Right forelimb (tissue), 1 donor: ENCODE measurements at regions not wholly inside any gene's neighbourhood (a gene's known extent, or its start where the extent isn't known, plus 50 kb on each side); places are given as distances from the start of the nearest gene placed in this dataset.
"Not testable (repeated sequence)": the region's sequence is repeated elsewhere in the genome, so short reads cannot be mapped to it uniquely, and the experiment has no call there.

ENCODE experiments used
- DNase-seq: peaks from one replicate; pipeline ENCODE4 v3.0.0-alpha.2; 2018

- no peak for DNase-seq
Measured at GRCh38 chr12:24664161-24664880, 284.6 kb downstream of the BCAT1 start.

- peak; percentile 44 for DNase-seq
Measured at GRCh38 chr12:24661657-24662096, 287.2 kb downstream of the BCAT1 start.

- DNase-seq = no peak
Measured at GRCh38 chr12:24659016-24659415, 289.9 kb downstream of the BCAT1 start.

DNA sequence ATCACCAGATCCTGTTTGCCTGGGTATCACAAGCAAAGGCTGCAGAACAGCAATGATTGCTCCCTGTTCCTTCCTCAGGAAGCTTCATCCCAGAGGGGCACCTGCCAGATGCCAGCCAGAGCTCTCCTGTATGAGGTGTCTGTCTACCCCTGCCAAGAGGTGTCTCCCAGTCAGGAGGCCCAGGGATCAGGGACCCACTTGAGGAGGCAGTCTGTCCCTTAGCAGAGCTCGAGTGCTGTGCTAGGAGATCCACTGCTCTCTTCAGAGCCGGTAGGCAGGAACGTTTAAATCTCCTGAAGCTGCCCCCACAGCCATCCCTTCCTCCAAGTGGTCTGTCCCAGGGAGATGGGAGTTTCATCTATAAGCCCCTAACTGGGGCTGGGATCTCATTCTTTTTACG is 294.6 kb downstream of the BCAT1 start:
- not testable (repeated sequence) for DNase-seq

- DNase-seq = no peak
Measured at GRCh38 chr12:24649634-24650033, 299.3 kb downstream of the BCAT1 start.

DNA sequence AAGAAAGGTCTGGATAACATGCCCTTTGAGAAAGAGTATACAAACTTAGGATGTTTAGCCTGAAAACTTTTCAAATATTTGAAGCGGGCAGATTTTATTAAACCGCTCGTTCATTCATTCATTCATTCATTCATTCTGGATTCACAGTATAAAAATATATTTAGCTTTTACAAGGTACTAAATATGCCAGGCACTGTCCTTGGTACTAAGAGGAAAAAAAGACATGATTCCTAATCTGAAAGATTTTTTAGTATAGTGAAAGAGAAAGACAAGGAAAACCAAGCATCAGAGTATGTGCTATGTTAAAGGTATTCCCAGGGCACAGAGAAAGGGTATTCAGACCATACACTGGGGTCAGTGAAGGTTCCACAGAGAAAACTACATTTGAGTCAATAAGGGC is 299.7 kb downstream of the BCAT1 start:
- DNase-seq = no peak

- no peak for DNase-seq
Measured at GRCh38 chr12:24645254-24645653, 303.6 kb downstream of the BCAT1 start.

DNA sequence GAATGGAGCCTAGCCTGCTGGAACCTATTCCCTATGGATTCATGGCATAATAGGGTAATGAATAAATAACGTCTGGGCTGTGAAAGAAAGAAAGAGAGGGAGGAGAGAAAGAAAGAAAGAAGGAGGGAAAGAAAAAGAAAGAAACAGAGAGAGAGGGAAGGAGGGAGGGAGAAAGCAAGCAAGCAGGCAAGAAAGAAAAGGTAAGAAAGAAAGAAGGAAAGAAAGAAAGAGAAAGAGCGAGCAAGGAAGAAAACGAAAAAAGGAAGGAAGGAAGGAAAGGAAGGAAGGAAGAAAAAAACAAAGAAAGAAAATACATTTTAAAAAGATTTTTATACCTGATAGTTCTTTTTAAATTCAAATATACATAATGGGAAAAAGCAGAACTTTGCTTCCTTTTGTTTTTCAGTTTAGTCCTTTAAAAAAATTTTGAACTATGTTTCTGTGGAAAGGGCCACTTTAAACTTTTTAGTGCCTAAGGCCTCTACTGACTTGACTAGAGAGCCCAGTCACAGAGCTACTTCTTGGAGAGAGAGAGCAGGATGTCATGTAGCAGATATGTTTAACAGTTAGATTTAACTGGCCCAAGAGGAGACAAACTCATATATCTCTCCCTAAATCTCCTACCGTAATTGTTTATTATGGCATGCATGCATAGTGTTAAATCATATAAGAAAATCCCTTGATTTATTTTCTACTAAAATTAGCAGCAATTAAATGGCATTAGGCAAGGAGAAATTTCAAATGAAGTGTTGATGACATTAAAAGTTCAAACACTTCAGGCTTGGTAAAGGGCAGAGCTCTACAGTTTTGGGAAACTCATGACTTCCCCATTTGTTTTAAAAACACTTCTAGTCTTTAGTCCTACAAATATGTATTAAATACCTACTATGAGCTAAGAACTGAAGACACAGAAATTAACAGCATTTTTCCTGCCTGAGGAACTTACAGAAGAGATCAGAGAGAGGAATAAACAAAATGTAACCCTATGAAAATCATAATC is 305.5 kb downstream of the BCAT1 start:
- DNase-seq = no peak

GRCh38 chr12:24639641-24640040 is 309.3 kb downstream of the BCAT1 start:
- DNase-seq = no peak

GRCh38 chr12:24632466-24632865 is 316.4 kb downstream of the BCAT1 start:
- no peak for DNase-seq

DNA sequence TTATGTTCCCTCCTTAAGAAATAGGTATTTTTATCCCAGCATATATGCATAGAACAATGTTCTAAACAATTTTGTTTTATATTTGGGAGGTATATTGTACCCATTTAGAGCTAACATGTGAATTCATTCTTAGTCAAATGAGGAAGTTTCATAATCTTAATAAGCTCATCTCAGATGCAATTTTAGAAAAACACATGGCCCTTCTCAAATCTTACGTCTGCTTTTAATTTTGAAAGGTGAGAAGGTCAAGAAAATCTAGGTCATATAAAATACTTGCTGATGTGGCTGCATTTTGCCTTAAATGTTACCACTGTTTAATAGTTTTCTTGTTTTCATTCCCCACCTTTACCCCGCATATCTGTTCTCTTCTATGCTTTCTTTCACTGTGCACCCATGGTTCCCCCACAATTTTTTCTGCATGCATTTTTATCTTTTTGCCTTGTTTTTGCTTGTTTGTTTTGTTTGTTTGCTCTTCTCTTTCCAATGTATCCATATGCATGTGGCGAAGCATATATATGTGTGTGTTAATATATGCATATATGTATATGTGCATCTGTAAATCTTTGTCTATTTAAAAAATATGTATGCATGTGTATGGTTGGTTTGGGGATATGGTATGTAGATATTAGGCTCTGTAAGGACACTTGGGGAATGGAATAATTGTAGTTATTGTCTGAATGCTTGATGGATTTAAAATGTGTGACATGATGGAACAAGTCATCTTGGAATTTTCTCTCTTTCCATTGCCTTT is 317.1 kb downstream of the BCAT1 start:
- no peak for DNase-seq

DNA sequence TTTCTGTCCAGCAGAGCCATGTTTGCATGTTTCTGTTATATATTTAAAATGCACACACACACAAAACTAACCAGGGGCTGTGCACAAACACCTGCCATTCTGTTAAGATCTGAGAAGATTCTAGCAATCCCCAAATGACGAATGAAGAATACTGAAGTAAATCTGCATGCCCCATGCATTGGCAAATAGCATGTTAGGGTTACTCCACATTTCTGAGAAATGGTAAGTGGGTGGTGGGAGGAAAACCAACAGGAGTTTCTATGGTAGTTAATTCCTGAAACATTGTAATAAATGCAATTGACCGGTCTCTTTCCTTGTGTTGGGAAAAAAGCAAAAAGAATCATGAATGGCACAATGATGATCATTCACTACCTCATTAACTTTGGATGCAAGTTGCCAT is 318.0 kb downstream of the BCAT1 start:
- DNase-seq = no peak

DNA sequence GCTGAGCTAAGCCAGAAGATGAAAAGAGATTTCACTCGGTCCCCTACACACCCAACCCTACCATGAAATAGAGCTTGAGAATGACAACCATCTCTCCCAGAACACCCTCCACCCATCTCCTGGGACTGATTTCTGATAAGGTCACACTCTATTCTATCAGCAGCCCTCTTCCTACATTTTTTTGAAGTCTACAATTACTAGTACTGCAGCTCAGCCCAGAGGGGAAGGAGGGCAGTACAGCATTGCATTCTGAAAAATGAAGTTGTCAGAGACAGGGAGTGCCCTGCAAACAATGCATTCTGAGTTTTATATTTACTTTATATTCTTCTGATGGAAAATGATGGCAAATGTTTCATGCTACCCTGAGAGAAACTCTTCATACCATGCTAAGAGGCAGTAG is 318.5 kb downstream of the BCAT1 start:
- DNase-seq = no peak

GRCh38 chr12:24625103-24625502 is 323.8 kb downstream of the BCAT1 start:
- DNase-seq = no peak

DNA sequence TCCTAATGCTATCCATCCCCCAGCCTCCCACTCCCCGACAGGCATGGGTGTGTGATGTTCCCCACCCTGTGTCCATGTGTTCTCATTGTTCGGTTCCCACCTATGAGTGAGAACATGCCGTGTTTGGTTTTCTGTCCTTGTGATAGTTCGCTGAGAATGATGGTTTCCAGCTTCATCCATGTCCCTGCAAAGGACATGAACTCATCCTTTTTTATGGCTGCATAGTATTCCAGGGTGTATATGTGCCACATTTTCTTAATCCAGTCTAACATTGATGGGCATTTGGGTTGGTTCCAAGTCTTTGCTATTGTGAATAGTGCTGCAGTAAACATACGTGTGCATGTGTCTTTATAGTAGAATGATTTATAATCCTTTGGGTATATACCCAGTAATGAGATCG is 328.9 kb downstream of the BCAT1 start:
- not testable (repeated sequence) for DNase-seq

- no peak for DNase-seq
Measured at GRCh38 chr12:24617471-24617870, 331.4 kb downstream of the BCAT1 start.

DNA sequence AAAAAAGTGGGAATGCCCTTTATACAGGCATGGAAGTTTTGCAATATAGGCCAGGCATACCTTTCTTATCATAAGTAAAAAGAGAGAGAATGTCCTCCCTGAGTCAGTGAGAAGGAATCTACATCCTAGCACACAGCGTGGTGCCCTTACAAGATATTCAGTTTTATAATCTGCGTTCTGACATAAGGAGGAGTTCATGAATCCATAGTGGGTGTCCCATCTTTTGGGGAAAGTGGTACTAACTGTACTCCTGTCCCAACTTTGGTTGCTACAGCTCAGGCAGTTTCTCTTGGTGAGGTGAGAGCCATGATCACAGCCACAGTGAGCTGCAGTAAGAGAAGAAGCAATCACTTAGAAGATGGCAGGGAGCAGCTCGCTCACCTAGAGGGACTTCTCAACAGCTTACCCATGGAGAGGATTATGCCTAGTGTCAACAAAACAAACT is 332.9 kb downstream of the BCAT1 start:
- DNase-seq = no peak

- DNase-seq = no peak
Measured at GRCh38 chr12:24608637-24609285, 340.1 kb downstream of the BCAT1 start.

GRCh38 chr12:24608108-24608507 is 340.8 kb downstream of the BCAT1 start:
- DNase-seq = no peak

DNA sequence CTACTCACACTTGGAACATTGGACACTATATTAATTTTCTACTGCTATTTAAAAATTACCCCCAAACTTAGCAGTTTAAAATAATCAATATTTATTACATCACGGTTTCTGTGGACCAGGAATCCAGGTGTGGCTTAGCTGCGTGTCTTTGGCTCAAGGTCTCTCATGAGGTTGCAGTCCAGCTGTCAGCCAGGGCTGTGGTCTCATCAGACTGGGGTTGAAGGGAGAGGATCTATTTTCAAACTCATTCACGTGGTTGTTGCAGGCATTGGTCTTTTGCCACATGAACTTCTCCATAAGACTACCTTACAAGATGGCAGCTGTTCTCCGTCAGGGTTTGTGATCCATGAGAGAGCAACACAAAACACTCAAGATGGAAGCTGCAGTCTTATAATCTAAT is 343.0 kb downstream of the BCAT1 start:
- no peak for DNase-seq

DNA sequence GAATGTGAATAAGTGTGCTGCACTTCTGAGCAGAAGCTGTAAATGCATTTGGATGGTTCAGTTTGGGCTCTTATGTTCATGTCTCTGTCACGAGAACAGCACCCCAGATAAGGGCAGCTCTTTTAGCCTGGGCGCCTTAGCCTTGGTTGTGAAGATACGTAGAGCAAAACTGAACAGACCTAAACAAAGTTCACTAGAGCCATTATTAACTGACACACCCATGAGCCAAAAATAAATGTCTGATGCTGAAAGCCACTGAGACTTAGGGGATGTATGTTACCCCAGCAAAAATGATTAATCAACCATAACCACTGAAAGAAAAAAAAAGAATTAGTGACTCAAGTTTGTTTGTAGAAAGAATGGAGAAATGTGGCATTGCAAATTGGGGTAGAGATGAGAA is 343.4 kb downstream of the BCAT1 start:
- DNase-seq = no peak

DNA sequence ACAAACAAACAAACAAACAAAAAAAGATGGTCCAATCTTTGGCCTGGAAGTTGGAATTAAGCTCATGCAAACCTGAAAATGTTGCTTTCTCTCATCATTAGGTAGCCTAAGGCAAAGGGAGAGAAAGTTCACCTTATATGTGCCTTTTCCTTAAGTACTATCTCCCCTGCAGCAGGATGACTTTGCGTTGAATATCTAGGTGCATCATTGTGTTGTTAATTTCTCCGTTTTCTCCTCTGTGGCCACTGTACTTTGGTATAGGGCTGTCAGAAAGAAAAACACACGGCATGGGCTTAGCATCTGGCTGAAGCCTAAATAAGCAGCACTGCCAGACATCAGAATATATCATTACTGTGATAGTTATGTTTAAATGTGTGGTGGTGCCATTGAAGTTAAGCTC is 345.5 kb downstream of the BCAT1 start:
- no peak for DNase-seq

DNA sequence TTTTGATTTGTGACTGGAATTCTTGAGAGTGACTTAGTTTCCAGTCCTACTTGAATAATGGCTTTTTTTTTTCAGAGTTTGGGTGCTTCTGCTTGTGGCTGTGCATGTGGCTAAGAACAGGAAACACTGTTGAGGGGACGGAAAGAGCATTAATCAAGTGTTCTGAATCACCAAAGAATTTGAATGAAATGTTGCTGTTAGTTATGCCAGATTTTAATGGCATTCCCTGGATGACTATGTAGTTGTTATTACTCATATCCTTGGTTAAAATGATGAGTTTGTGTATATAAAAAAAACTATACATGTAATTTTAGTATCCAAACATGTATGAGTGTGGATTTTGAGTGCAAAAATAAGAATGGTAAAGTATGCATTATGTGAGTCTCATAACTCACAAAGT is 347.9 kb downstream of the BCAT1 start:
- no peak for DNase-seq
